Astrocyte (in vitro differentiated cells and primary cell): ENCODE measurements at regions not wholly inside any gene's neighbourhood (a gene's known extent, or its start where the extent isn't known, plus 50 kb on each side); places are given as distances from the start of the nearest gene placed in this dataset.

Source experiments
- CTCF ChIP-seq: IDR thresholded peaks from 2 replicates; pipeline ENCODE4 v1.5.1; 2011; ENCODE audit warnings: low read depth, mild to moderate bottlenecking, inconsistent platforms, low read length, moderate library complexity; ENCODE audit not compliant: insufficient read depth
- EZH2 ChIP-seq: IDR thresholded peaks from 2 replicates; pipeline ENCODE4 v1.6.1; 2012; ENCODE audit warnings: mild to moderate bottlenecking, low read length, inconsistent platforms; ENCODE audit not compliant: insufficient read depth

GRCh38 chr10:16182688-16183087 is 254.1 kb upstream of the PTER start:
- TF ChIP-seq CTCF (no peak), EZH2 (no peak)
